ENCODE measurements at regions not wholly inside any gene's neighbourhood (a gene's known extent, or its start where the extent isn't known, plus 50 kb on each side); places are given as distances from the start of the nearest gene placed in this dataset.
"Not testable (repeated sequence)": the region's sequence is repeated elsewhere in the genome, so short reads cannot be mapped to it uniquely, and the experiment has no call there.

GRCh38 chr19:20261513-20261912 lies 94.5 kb downstream of the ZNF486 start:
- H3K9me3 ChIP-seq (ENCODE audit: low read length); H3K4me1 ChIP-seq (ENCODE audit: insufficient read depth, low read length); H3K27me3 ChIP-seq (ENCODE audit: control insufficient read depth in 1 of 2, insufficient read depth in 2 of 2, low read length in 2 of 2); H3K27ac ChIP-seq (ENCODE audit: low read depth, low read length); H3K4me3 ChIP-seq (ENCODE audit: low read depth in 1 of 2, low read length in 2 of 2); H3K36me3 ChIP-seq (ENCODE audit: insufficient read depth, low read length); H3K9ac ChIP-seq (ENCODE audit: low read length): not testable (repeated sequence)

- not testable (repeated sequence) for H3K4me1 ChIP-seq (ENCODE audit: insufficient read depth, low read length); H3K4me3 ChIP-seq (ENCODE audit: low read depth in 1 of 2, low read length in 2 of 2); H3K27ac ChIP-seq (ENCODE audit: low read depth, low read length); H3K9me3 ChIP-seq (ENCODE audit: low read length); H3K36me3 ChIP-seq (ENCODE audit: insufficient read depth, low read length); H3K9ac ChIP-seq (ENCODE audit: low read length); H3K27me3 ChIP-seq (ENCODE audit: control insufficient read depth in 1 of 2, insufficient read depth in 2 of 2, low read length in 2 of 2)
Measured at GRCh38 chr19:20260738-20261137, 93.7 kb downstream of the ZNF486 start.

DNA sequence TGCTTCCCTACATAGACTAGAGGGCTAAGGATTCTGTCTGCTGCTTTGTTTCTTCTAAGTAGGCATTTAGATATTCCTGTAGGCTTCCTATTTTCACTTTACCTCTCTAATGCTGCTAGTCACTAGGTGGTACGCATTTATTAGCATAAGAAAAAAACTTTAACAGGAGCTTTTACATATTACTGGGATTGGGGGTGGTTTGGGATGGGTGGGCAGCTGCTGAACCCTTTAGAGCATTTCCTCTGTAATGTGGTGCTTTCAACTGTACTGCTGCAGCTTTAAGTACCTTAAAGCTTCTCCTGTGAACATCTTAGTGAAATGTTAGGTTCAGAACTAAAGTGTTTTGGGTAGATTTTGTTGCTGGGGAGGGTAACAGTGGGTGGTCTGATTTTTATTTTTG lies 92.6 kb downstream of the ZNF486 start:
- Histone ChIP-seq H3K36me3 (ENCODE audit: insufficient read depth, low read length) (no peaks in the 10 kb centered on the region), H3K9ac (ENCODE audit: low read length) (no peak overlapping the region), H3K4me3 (ENCODE audit: low read depth in 1 of 2, low read length in 2 of 2) (no peak overlapping the region), H3K4me1 (ENCODE audit: insufficient read depth, low read length) (no peaks in the 10 kb centered on the region), H3K27ac (ENCODE audit: low read depth, low read length) (no peak overlapping the region), H3K9me3 (ENCODE audit: low read length) (no peaks in the 10 kb centered on the region), H3K27me3 (ENCODE audit: control insufficient read depth in 1 of 2, insufficient read depth in 2 of 2, low read length in 2 of 2) (no peaks in the 10 kb centered on the region)

- Histone ChIP-seq H3K27ac (ENCODE audit: low read depth, low read length) (no peak overlapping the region), H3K27me3 (ENCODE audit: control insufficient read depth in 1 of 2, insufficient read depth in 2 of 2, low read length in 2 of 2) (no peaks in the 10 kb centered on the region), H3K9me3 (ENCODE audit: low read length) (no peaks in the 10 kb centered on the region), H3K4me3 (ENCODE audit: low read depth in 1 of 2, low read length in 2 of 2) (no peak overlapping the region), H3K4me1 (ENCODE audit: insufficient read depth, low read length) (no peaks in the 10 kb centered on the region), H3K9ac (ENCODE audit: low read length) (no peak overlapping the region), H3K36me3 (ENCODE audit: insufficient read depth, low read length) (no peaks in the 10 kb centered on the region)
Measured at GRCh38 chr19:20256606-20257005, 89.6 kb downstream of the ZNF486 start.

GRCh38 chr19:20254121-20254520 lies 87.1 kb downstream of the ZNF486 start:
- Histone ChIP-seq H3K9ac (ENCODE audit: low read length) (no peak overlapping the region), H3K27ac (ENCODE audit: low read depth, low read length) (no peak overlapping the region), H3K4me1 (ENCODE audit: insufficient read depth, low read length) (no peaks in the 10 kb centered on the region), H3K36me3 (ENCODE audit: insufficient read depth, low read length) (no peaks in the 10 kb centered on the region), H3K4me3 (ENCODE audit: low read depth in 1 of 2, low read length in 2 of 2) (no peak overlapping the region), H3K27me3 (ENCODE audit: control insufficient read depth in 1 of 2, insufficient read depth in 2 of 2, low read length in 2 of 2) (no peaks in the 10 kb centered on the region), H3K9me3 (ENCODE audit: low read length) (no peaks in the 10 kb centered on the region)

DNA sequence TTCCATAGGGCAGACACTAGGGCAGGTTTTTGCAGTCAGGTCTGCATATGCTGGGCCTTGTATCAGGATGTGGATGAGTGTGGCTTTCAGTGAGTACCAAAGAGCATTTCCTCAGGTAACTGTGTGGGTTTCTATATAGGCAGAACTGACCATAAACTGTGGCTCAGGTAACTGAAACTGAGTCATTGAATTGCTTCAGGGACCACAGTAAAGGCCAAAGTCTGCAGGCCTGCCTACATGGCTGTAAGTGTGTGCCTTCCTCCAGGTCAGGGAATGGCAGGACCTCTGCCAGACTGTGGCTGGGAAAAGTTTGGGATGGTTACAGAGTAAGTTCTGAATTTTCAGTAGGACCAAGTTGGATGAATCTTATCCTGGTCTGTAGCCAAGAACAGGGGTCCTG lies 85.6 kb downstream of the ZNF486 start:
- H3K27ac ChIP-seq (ENCODE audit: low read depth, low read length) = no peak overlapping the region
- no peaks in the 10 kb centered on the region for H3K9me3 ChIP-seq (ENCODE audit: low read length)
- no peak overlapping the region for H3K9ac ChIP-seq (ENCODE audit: low read length)
- no peaks in the 10 kb centered on the region for H3K4me1 ChIP-seq (ENCODE audit: insufficient read depth, low read length)
- H3K4me3 ChIP-seq (ENCODE audit: low read depth in 1 of 2, low read length in 2 of 2) = no peak overlapping the region
- no peaks in the 10 kb centered on the region for H3K36me3 ChIP-seq (ENCODE audit: insufficient read depth, low read length)
- H3K27me3 ChIP-seq (ENCODE audit: control insufficient read depth in 1 of 2, insufficient read depth in 2 of 2, low read length in 2 of 2) = no peaks in the 10 kb centered on the region

GRCh38 chr19:20250627-20251026 lies 83.6 kb downstream of the ZNF486 start:
- no peak overlapping the region for H3K27ac ChIP-seq (ENCODE audit: low read depth, low read length)
- H3K36me3 ChIP-seq (ENCODE audit: insufficient read depth, low read length) = no peaks in the 10 kb centered on the region
- no peaks in the 10 kb centered on the region for H3K9me3 ChIP-seq (ENCODE audit: low read length)
- no peak overlapping the region for H3K9ac ChIP-seq (ENCODE audit: low read length)
- no peaks in the 10 kb centered on the region for H3K4me1 ChIP-seq (ENCODE audit: insufficient read depth, low read length)
- no peaks in the 10 kb centered on the region for H3K27me3 ChIP-seq (ENCODE audit: control insufficient read depth in 1 of 2, insufficient read depth in 2 of 2, low read length in 2 of 2)
- H3K4me3 ChIP-seq (ENCODE audit: low read depth in 1 of 2, low read length in 2 of 2) = no peak overlapping the region

DNA sequence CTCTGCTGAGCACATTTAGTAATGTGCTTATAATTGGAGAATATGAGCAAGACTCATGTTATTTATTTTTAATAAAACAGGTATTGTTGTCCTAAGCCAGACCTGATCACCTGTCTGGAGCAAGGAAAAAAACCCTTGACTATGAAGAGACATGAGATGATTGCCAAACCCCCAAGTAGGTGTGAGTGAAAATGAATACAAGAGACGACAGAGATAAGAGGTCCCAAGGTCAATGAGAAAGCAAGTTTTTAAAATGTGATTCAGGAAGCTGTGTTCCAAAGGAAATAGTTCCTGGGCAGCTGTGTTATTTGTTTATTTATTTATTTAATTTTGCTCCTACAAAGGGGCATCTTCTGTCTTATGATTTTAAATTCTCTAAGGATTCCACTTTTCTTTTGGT lies 83.1 kb downstream of the ZNF486 start:
- H3K27me3 ChIP-seq (ENCODE audit: control insufficient read depth in 1 of 2, insufficient read depth in 2 of 2, low read length in 2 of 2) = no peaks in the 10 kb centered on the region
- no peak overlapping the region for H3K9ac ChIP-seq (ENCODE audit: low read length)
- no peaks in the 10 kb centered on the region for H3K36me3 ChIP-seq (ENCODE audit: insufficient read depth, low read length)
- no peaks in the 10 kb centered on the region for H3K4me1 ChIP-seq (ENCODE audit: insufficient read depth, low read length)
- no peaks in the 10 kb centered on the region for H3K9me3 ChIP-seq (ENCODE audit: low read length)
- H3K4me3 ChIP-seq (ENCODE audit: low read depth in 1 of 2, low read length in 2 of 2) = no peak overlapping the region
- no peak overlapping the region for H3K27ac ChIP-seq (ENCODE audit: low read depth, low read length)

Measured in muscle layer of colon (tissue), 2 donors.